ENCODE measurements at regions not wholly inside any gene's neighbourhood (a gene's known extent, or its start where the extent isn't known, plus 50 kb on each side); places are given as distances from the start of the nearest gene placed in this dataset.

DNA sequence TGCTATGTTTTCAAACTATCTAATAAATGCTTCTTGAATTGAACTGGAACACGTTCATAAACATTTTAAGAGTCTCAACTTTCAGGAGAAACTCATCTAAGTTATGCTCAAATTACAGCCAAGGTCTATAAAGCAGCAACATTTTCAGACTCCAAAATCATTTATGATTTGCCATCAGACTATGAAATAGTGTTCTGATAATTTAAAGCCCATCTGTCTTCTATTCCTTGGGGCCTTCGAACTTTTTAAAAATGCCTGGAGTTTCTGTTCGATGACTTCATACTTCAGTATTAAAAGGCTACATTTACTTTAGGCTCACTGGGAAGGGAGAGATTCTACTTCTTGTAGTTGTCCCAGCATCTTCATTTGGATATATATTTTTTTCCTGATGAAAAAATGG is 73.6 kb upstream of the NXPH2 start:
- Histone ChIP-seq H3K4me2 (ENCODE audit: insufficient read depth, insufficient read length, low read length) (no peak overlapping the region), H3K23me2 (ENCODE audit: insufficient read length, low read depth, low read length, poor library complexity, severe bottlenecking) (no peaks in the 10 kb centered on the region), H4K20me1 (ENCODE audit: control insufficient read depth, insufficient read depth, insufficient read length) (no peaks in the 10 kb centered on the region), H2AK5ac (ENCODE audit: insufficient read length, low read length) (no peak overlapping the region), H2BK20ac (ENCODE audit: low read depth, low read length, poor library complexity, severe bottlenecking) (no peak overlapping the region), H3K56ac (ENCODE audit: insufficient read length, low read depth, low read length) (no peak overlapping the region), H2AFZ (ENCODE audit: low read length) (no peak overlapping the region), H3K4ac (ENCODE audit: low read depth, low read length) (no peak overlapping the region), H3T11ph (ENCODE audit: low read length) (no peak overlapping the region), H4K8ac (replicated peaks; ENCODE audit: insufficient read length, low read depth, low read length) (no peak overlapping the region), H3K27me3 (ENCODE audit: insufficient read depth, low read length) (no peaks in the 10 kb centered on the region), H2BK15ac (ENCODE audit: low read depth, low read length) (no peak overlapping the region), H3K27ac (ENCODE audit: insufficient read length, low read depth, low read length) (no peak overlapping the region), H4K91ac (ENCODE audit: insufficient read length, low read depth, low read length) (no peak overlapping the region), H3K79me1 (ENCODE audit: insufficient read depth, low read depth, low read length, poor library complexity, severe bottlenecking) (no peaks in the 10 kb centered on the region), H2BK5ac (ENCODE audit: insufficient read length, low read length) (no peak overlapping the region), H3K79me2 (ENCODE audit: insufficient read depth, low read length) (no peaks in the 10 kb centered on the region), H3K23ac (ENCODE audit: insufficient read length, low read depth, low read length) (no peak overlapping the region), H4K5ac (ENCODE audit: insufficient read length, low read depth, low read length) (no peak overlapping the region), H2BK12ac (ENCODE audit: insufficient read length, low read depth, low read length) (no peak overlapping the region), H3K9ac (ENCODE audit: extremely low read depth, insufficient read length, low read length) (no peak overlapping the region), H3K9me3 (ENCODE audit: control insufficient read depth, low read depth, low read length) (no peaks in the 10 kb centered on the region), H3K18ac (ENCODE audit: insufficient read length, low read depth, low read length) (no peak overlapping the region), H2BK120ac (ENCODE audit: low read depth, low read length, poor library complexity, severe bottlenecking) (no peak overlapping the region), H3K14ac (ENCODE audit: insufficient read depth, low read length) (no peak overlapping the region), H3K4me1 (ENCODE audit: insufficient read depth, low read length) (no peaks in the 10 kb centered on the region)
- no peak for TF ChIP-seq CTCF (conservative IDR thresholded peaks at IDR 0.05)
- DNase-seq: no peak
- no CpG with 5 or more reads among the region's 3 CpGs for WGBS (ENCODE audit: extremely low coverage, insufficient read length, low lambda C conversion rate)
- H3K27ac Mint-ChIP-seq: no peak overlapping the region
- H3K27me3 Mint-ChIP-seq (ENCODE audit: low read depth): no peaks in the 10 kb centered on the region
- H3K9me3 Mint-ChIP-seq: no peaks in the 10 kb centered on the region
- no peaks in the 10 kb centered on the region for H3K36me3 Mint-ChIP-seq (ENCODE audit: insufficient read depth in 1 of 3, low read depth in 3 of 3)
- no peak overlapping the region for H3K4me3 Mint-ChIP-seq
- no peaks in the 10 kb centered on the region for H3K4me1 Mint-ChIP-seq
